H1 (cell line): ENCODE measurements at regions not wholly inside any gene's neighbourhood (a gene's known extent, or its start where the extent isn't known, plus 50 kb on each side); places are given as distances from the start of the nearest gene placed in this dataset.

Experiments
- ASH2L ChIP-seq: fragments of 200-600, 300-600 bp; sonication (generic); IDR thresholded peaks from one replicate; pipeline ENCODE4 v1.7.1; 2017; ENCODE audit warnings: low read length
- KDM4A ChIP-seq: IDR thresholded peaks from one replicate; pipeline ENCODE4 v1.7.1; 2012; ENCODE audit warnings: low read depth, mild to moderate bottlenecking, moderate library complexity, low read length, inconsistent platforms; ENCODE audit not compliant: severe bottlenecking
- POLR2AphosphoS5 ChIP-seq: IDR thresholded peaks from 2 replicates; pipeline ENCODE4 v1.6.1; 2011; ENCODE audit warnings: low read depth, low read length
- SIX5 ChIP-seq: IDR thresholded peaks from 2 replicates; pipeline ENCODE4 v1.6.1; 2011; ENCODE audit warnings: mild to moderate bottlenecking, low read depth, low read length
- SP2 ChIP-seq: IDR thresholded peaks from 2 replicates; pipeline ENCODE4 v1.6.1; 2012; ENCODE audit warnings: mild to moderate bottlenecking, low read length, inconsistent platforms

GRCh38 chr12:63480186-63480585, 188.1 kb downstream of the DPY19L2 start (continued):
- TF ChIP-seq ASH2L (no peak), SP2 (no peak), KDM4A (no peak), SIX5 (no peak), POLR2AphosphoS5 (no peak)
